ENCODE measurements at regions not wholly inside any gene's neighbourhood (a gene's known extent, or its start where the extent isn't known, plus 50 kb on each side); places are given as distances from the start of the nearest gene placed in this dataset.

- no peaks in the 10 kb centered on the region for H3K36me3 ChIP-seq (ENCODE audit: control insufficient read depth, insufficient read depth, low read length)
- no peak for DNase-seq (ENCODE audit: low read depth)
- no peak for TF ChIP-seq CTCF (IDR thresholded peaks at IDR 0.05; ENCODE audit: insufficient read depth, low read length, poor library complexity, severe bottlenecking)
- no peak overlapping the region for H3K4me3 ChIP-seq (ENCODE audit: low read depth, low read length)
- H3K27me3 ChIP-seq (ENCODE audit: control insufficient read depth, insufficient read depth, low read length) = no peaks in the 10 kb centered on the region
Observed at GRCh38 chr13:24012648-24013047, 115.3 kb upstream of the C1QTNF9B start.

GRCh38 chr13:24013189-24013588 is 115.9 kb upstream of the C1QTNF9B start:
- H3K27me3 ChIP-seq (ENCODE audit: control insufficient read depth, insufficient read depth, low read length) = no peaks in the 10 kb centered on the region
- DNase-seq (ENCODE audit: low read depth) = no peak
- no peak for TF ChIP-seq CTCF (IDR thresholded peaks at IDR 0.05; ENCODE audit: insufficient read depth, low read length, poor library complexity, severe bottlenecking)
- H3K36me3 ChIP-seq (ENCODE audit: control insufficient read depth, insufficient read depth, low read length) = no peaks in the 10 kb centered on the region
- H3K4me3 ChIP-seq (ENCODE audit: low read depth, low read length) = no peak overlapping the region

GRCh38 chr13:24016046-24016445 is 118.7 kb upstream of the C1QTNF9B start:
- no peak for TF ChIP-seq CTCF (IDR thresholded peaks at IDR 0.05; ENCODE audit: insufficient read depth, low read length, poor library complexity, severe bottlenecking)

GRCh38 chr13:24022568-24022967 is 125.3 kb upstream of the C1QTNF9B start:
- DNase-seq (ENCODE audit: low read depth) = no peak
- no peaks in the 10 kb centered on the region for H3K36me3 ChIP-seq (ENCODE audit: control insufficient read depth, insufficient read depth, low read length)
- no peak for TF ChIP-seq CTCF (IDR thresholded peaks at IDR 0.05; ENCODE audit: insufficient read depth, low read length, poor library complexity, severe bottlenecking)
- no peak overlapping the region for H3K4me3 ChIP-seq (ENCODE audit: low read depth, low read length)
- H3K27me3 ChIP-seq (ENCODE audit: control insufficient read depth, insufficient read depth, low read length) = no peaks in the 10 kb centered on the region

More at GRCh38 chr13:24016046-24016445, 118.7 kb upstream of the C1QTNF9B start:
- Histone ChIP-seq H3K4me3 (ENCODE audit: low read depth, low read length) (no peak overlapping the region), H3K36me3 (ENCODE audit: control insufficient read depth, insufficient read depth, low read length) (no peaks in the 10 kb centered on the region), H3K27me3 (ENCODE audit: control insufficient read depth, insufficient read depth, low read length) (no peaks in the 10 kb centered on the region)
- DNase-seq (ENCODE audit: low read depth) = no peak

GRCh38 chr13:24023073-24023472 is 125.8 kb upstream of the C1QTNF9B start:
- Histone ChIP-seq H3K36me3 (ENCODE audit: control insufficient read depth, insufficient read depth, low read length) (no peaks in the 10 kb centered on the region), H3K27me3 (ENCODE audit: control insufficient read depth, insufficient read depth, low read length) (no peaks in the 10 kb centered on the region), H3K4me3 (ENCODE audit: low read depth, low read length) (no peak overlapping the region)
- no peak for TF ChIP-seq CTCF (IDR thresholded peaks at IDR 0.05; ENCODE audit: insufficient read depth, low read length, poor library complexity, severe bottlenecking)
- no peak for DNase-seq (ENCODE audit: low read depth)

- H3K36me3 ChIP-seq (ENCODE audit: control insufficient read depth, insufficient read depth, low read length) = no peaks in the 10 kb centered on the region
- no peak overlapping the region for H3K4me3 ChIP-seq (ENCODE audit: low read depth, low read length)
- no peaks in the 10 kb centered on the region for H3K27me3 ChIP-seq (ENCODE audit: control insufficient read depth, insufficient read depth, low read length)
- no peak for DNase-seq (ENCODE audit: low read depth)
- no peak for TF ChIP-seq CTCF (IDR thresholded peaks at IDR 0.05; ENCODE audit: insufficient read depth, low read length, poor library complexity, severe bottlenecking)
Observed at GRCh38 chr13:24027494-24027893, 130.2 kb upstream of the C1QTNF9B start.
